ENCODE measurements at regions not wholly inside any gene's neighbourhood (a gene's known extent, or its start where the extent isn't known, plus 50 kb on each side); places are given as distances from the start of the nearest gene placed in this dataset.

- H3K9me2 ChIP-seq (ENCODE audit: low read depth, low read length) = no peaks in the 10 kb centered on the region
- no peak overlapping the region for H2AFZ ChIP-seq (ENCODE audit: low read length)
- H4K20me1 ChIP-seq (ENCODE audit: insufficient read depth, low read length) = no peaks in the 10 kb centered on the region
- H3K4me1 ChIP-seq (ENCODE audit: insufficient read depth, low read length, severe bottlenecking) = no peaks in the 10 kb centered on the region
- no peaks in the 10 kb centered on the region for H3K79me2 ChIP-seq (ENCODE audit: insufficient read depth, low read length)
- no peak overlapping the region for H3K4me2 ChIP-seq (ENCODE audit: low read length)
- H3K4me3 ChIP-seq (ENCODE audit: low read depth, low read length, poor library complexity, severe bottlenecking) = no peak overlapping the region
- H3K9me3 ChIP-seq (ENCODE audit: low read length) = no peaks in the 10 kb centered on the region
- H3F3A ChIP-seq (ENCODE audit: insufficient read depth, low read length) = no peaks in the 10 kb centered on the region
- no peaks in the 10 kb centered on the region for H3K27me3 ChIP-seq (ENCODE audit: insufficient read depth, low read length)
- H3K36me3 ChIP-seq (ENCODE audit: insufficient read depth, low read length) = no peaks in the 10 kb centered on the region
- no peak overlapping the region for H3K27ac ChIP-seq (ENCODE audit: low read depth, low read length, poor library complexity, severe bottlenecking)
- no peak overlapping the region for H3K9ac ChIP-seq (ENCODE audit: low read length)
- TF ChIP-seq, protein P1, sequence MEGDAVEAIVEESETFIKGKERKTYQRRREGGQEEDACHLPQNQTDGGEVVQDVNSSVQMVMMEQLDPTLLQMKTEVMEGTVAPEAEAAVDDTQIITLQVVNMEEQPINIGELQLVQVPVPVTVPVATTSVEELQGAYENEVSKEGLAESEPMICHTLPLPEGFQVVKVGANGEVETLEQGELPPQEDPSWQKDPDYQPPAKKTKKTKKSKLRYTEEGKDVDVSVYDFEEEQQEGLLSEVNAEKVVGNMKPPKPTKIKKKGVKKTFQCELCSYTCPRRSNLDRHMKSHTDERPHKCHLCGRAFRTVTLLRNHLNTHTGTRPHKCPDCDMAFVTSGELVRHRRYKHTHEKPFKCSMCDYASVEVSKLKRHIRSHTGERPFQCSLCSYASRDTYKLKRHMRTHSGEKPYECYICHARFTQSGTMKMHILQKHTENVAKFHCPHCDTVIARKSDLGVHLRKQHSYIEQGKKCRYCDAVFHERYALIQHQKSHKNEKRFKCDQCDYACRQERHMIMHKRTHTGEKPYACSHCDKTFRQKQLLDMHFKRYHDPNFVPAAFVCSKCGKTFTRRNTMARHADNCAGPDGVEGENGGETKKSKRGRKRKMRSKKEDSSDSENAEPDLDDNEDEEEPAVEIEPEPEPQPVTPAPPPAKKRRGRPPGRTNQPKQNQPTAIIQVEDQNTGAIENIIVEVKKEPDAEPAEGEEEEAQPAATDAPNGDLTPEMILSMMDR (IDR thresholded peaks at IDR 0.05; ENCODE audit: low read length) = no peak
- TF ChIP-seq EZH2 (IDR thresholded peaks at IDR 0.05; ENCODE audit: borderline replicate concordance, low read length) = no peak
Measured at GRCh38 chr6:2454180-2454579, 208.8 kb upstream of the GMDS start.

GRCh38 chr6:2450546-2450945 is 205.1 kb upstream of the GMDS start:
- H3F3A ChIP-seq (ENCODE audit: insufficient read depth, low read length) = no peaks in the 10 kb centered on the region
- H3K9ac ChIP-seq (ENCODE audit: low read length) = no peak overlapping the region
- no peaks in the 10 kb centered on the region for H4K20me1 ChIP-seq (ENCODE audit: insufficient read depth, low read length)
- TF ChIP-seq, protein P1 (IDR thresholded peaks at IDR 0.05; ENCODE audit: low read length) = no peak
- no peak for TF ChIP-seq EZH2 (IDR thresholded peaks at IDR 0.05; ENCODE audit: borderline replicate concordance, low read length)
- no peaks in the 10 kb centered on the region for H3K9me2 ChIP-seq (ENCODE audit: low read depth, low read length)
- H3K27me3 ChIP-seq (ENCODE audit: insufficient read depth, low read length) = no peaks in the 10 kb centered on the region
- H2AFZ ChIP-seq (ENCODE audit: low read length) = no peak overlapping the region
- no peaks in the 10 kb centered on the region for H3K9me3 ChIP-seq (ENCODE audit: low read length)
- H3K4me1 ChIP-seq (ENCODE audit: insufficient read depth, low read length, severe bottlenecking) = no peaks in the 10 kb centered on the region
- no peak overlapping the region for H3K4me2 ChIP-seq (ENCODE audit: low read length)
- no peaks in the 10 kb centered on the region for H3K79me2 ChIP-seq (ENCODE audit: insufficient read depth, low read length)
- no peak overlapping the region for H3K4me3 ChIP-seq (ENCODE audit: low read depth, low read length, poor library complexity, severe bottlenecking)
- no peak overlapping the region for H3K27ac ChIP-seq (ENCODE audit: low read depth, low read length, poor library complexity, severe bottlenecking)
- H3K36me3 ChIP-seq (ENCODE audit: insufficient read depth, low read length) = no peaks in the 10 kb centered on the region

DNA sequence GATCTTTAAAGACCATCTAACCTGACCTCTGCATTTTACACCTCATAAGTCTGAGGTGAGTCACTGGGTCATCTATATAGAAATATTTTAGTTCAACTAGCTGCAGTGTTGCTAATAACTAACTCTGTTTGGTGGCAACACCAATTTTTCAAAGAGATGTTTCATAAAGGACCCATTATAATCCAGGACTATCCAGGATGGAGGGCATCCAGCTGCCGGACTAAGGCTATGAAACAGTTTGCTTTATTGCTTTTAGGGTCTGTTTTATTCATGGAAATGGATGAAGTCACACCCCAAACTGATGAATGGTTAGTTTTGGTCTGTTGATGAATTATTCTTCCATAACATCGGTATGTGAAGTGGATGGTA is 204.2 kb upstream of the GMDS start:
- H3K9me3 ChIP-seq (ENCODE audit: low read length) = no peaks in the 10 kb centered on the region
- H3F3A ChIP-seq (ENCODE audit: insufficient read depth, low read length) = no peaks in the 10 kb centered on the region
- no peaks in the 10 kb centered on the region for H3K4me1 ChIP-seq (ENCODE audit: insufficient read depth, low read length, severe bottlenecking)
- no peaks in the 10 kb centered on the region for H3K27me3 ChIP-seq (ENCODE audit: insufficient read depth, low read length)
- H3K9me2 ChIP-seq (ENCODE audit: low read depth, low read length) = no peaks in the 10 kb centered on the region
- no peaks in the 10 kb centered on the region for H3K79me2 ChIP-seq (ENCODE audit: insufficient read depth, low read length)
- H3K4me2 ChIP-seq (ENCODE audit: low read length) = no peak overlapping the region
- H3K27ac ChIP-seq (ENCODE audit: low read depth, low read length, poor library complexity, severe bottlenecking) = no peak overlapping the region
- no peak overlapping the region for H2AFZ ChIP-seq (ENCODE audit: low read length)
- H4K20me1 ChIP-seq (ENCODE audit: insufficient read depth, low read length) = no peaks in the 10 kb centered on the region
- TF ChIP-seq, protein P1 (IDR thresholded peaks at IDR 0.05; ENCODE audit: low read length) = no peak
- TF ChIP-seq EZH2 (IDR thresholded peaks at IDR 0.05; ENCODE audit: borderline replicate concordance, low read length) = no peak
- no peak overlapping the region for H3K4me3 ChIP-seq (ENCODE audit: low read depth, low read length, poor library complexity, severe bottlenecking)
- H3K36me3 ChIP-seq (ENCODE audit: insufficient read depth, low read length) = no peaks in the 10 kb centered on the region
- no peak overlapping the region for H3K9ac ChIP-seq (ENCODE audit: low read length)

Data from OCI-LY1 (cell line).